Psoas muscle (tissue), 7 donors: ENCODE measurements at regions not wholly inside any gene's neighbourhood (a gene's known extent, or its start where the extent isn't known, plus 50 kb on each side); places are given as distances from the start of the nearest gene placed in this dataset.

ENCODE experiments used
- ATAC-seq, 4 donors: fragments of 200-7000 bp; cut with Tn5 transposase; one replicate each; pipeline ENCODE4 v1.9.1; 2020; ENCODE audit warnings: moderate library complexity in 3 of 4, mild to moderate bottlenecking in 2 of 4
- DNase-seq, 2 donors: peaks; one replicate each; pipeline ENCODE4 v3.0.0-alpha.2; 2020
- H3K27ac ChIP-seq: fragments of 200-600 bp; one replicate; pipeline ENCODE4 v1.8.0; 2022
- H3K27me3 ChIP-seq, 3 donors: fragments of 200-600 bp in 1 of 3; one replicate each; pipeline versions ENCODE4 v1.6.1 to v1.8.0; 2013 to 2022; ENCODE audit warnings: low read length in 2 of 3, mild to moderate bottlenecking in 2 of 3, moderate library complexity in 1 of 3; ENCODE audit not compliant: insufficient read depth in 3 of 3
- H3K36me3 ChIP-seq, 2 donors: fragments of 200-600 bp in 1 of 2; one replicate each; pipeline versions ENCODE4 v1.6.1 to v1.8.0; 2013 to 2022; ENCODE audit warnings: low read depth in 1 of 2, mild to moderate bottlenecking in 1 of 2, moderate library complexity in 1 of 2; ENCODE audit not compliant: insufficient read depth in 1 of 2
- H3K4me1 ChIP-seq: fragments of 200-600 bp; one replicate; pipeline ENCODE4 v1.8.0; 2022
- H3K4me3 ChIP-seq: fragments of 200-600 bp; one replicate; pipeline ENCODE4 v1.8.0; 2022; ENCODE audit warnings: mild to moderate bottlenecking
- H3K9me3 ChIP-seq: fragments of 200-600 bp; one replicate; pipeline ENCODE4 v1.8.0; 2022
- CTCF ChIP-seq: fragments of 200-600 bp; IDR thresholded peaks from one replicate; pipeline ENCODE4 v1.8.0; 2022; ENCODE audit warnings: antibody characterized with exemption
- WGBS, 3 donors: extraction: QIAGEN DNeasy Blood & Tissue Kit; methylation state at CpG; one replicate each; pipeline versions ENCODE4 v1.1.6 to v1.1.7; 2013; 5-methylcytosine and 5-hydroxymethylcytosine counted together
- intact Hi-C, 2 donors: fragments of 100-400 bp; cut with DNase I; formaldehyde crosslinking; loops; one replicate each; pipeline versions ENCODE4 v1.11.0 to v1.14.2; 2022
- donor health status: healthy with polysubstance abuse.
- donor health status: DM: no; HTN: no; CAD: no; lungs with moderate emphysema.
- donor health status: Bipolar disorder and iron deficiency.
- donor health status: healthy.
- donor health status: DM: yes; HTN: yes; CAD: no.
- donor health status: DM: no; HTN: no; CAD: no.
- donor health status: DM: yes; HTN: yes; CAD: no.

GRCh38 chr2:191538334-191538903 is 139.5 kb upstream of the NABP1 start:
- no peaks in the 10 kb centered on the region for H3K27me3 ChIP-seq
- H3K9me3 ChIP-seq: no peaks in the 10 kb centered on the region
- no peaks in the 10 kb centered on the region for H3K36me3 ChIP-seq
- H3K27ac ChIP-seq: no peak overlapping the region
- 65 to 74% (median 69%) methylated on average over 7 of the region's 7 CpGs for WGBS, 3 donors
- H3K4me1 ChIP-seq: no peaks in the 10 kb centered on the region
- intact Hi-C loops: no loop called here
- no peak for TF ChIP-seq CTCF
- ATAC-seq (no peak), DNase-seq (no peak)
- no peak overlapping the region for H3K4me3 ChIP-seq

DNA sequence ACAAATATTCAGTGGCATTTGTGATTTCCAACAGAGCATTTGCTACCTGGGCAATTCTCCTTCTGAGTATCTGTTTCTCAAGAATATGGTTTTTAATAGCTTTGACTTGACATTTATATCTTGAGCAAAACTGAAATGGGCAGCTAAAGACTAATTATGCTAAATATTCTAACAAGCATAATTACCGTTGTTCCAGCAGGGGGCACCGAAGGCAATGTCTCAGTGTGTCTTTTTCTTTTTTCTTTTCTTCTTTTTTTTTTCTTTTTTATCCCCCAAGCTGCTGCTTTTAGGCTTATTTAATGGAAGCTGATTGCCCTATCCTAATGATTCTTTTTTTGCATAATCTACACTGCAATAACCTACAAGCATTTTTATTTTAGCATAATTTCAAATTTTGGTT is 138.9 kb upstream of the NABP1 start:
- H3K4me1 ChIP-seq: no peaks in the 10 kb centered on the region
- ATAC-seq (no peak), DNase-seq (no peak)
- no peaks in the 10 kb centered on the region for H3K27me3 ChIP-seq
- H3K36me3 ChIP-seq: no peaks in the 10 kb centered on the region
- no peak overlapping the region for H3K27ac ChIP-seq
- 19 to 30% (median 20%) methylated on average over 2 of the region's 2 CpGs for WGBS, 3 donors
- H3K9me3 ChIP-seq: no peaks in the 10 kb centered on the region
- intact Hi-C loops: no loop called here
- H3K4me3 ChIP-seq: no peak overlapping the region
- TF ChIP-seq CTCF: no peak

GRCh38 chr2:191540681-191541080 is 137.3 kb upstream of the NABP1 start:
- Histone ChIP-seq H3K27me3 (no peaks in the 10 kb centered on the region), H3K4me1 (no peaks in the 10 kb centered on the region), H3K4me3 (no peak overlapping the region), H3K9me3 (no peaks in the 10 kb centered on the region), H3K27ac (no peak overlapping the region), H3K36me3 (no peaks in the 10 kb centered on the region)
- intact Hi-C loops: loop anchor here in 1 of 2 donors (10.0 kb wide), 1 partner anchor 1396 kb away; no protein-coding TSS in a partner anchor
- TF ChIP-seq CTCF: no peak
- WGBS, 3 donors: 91 to 100% (median 94%) methylated on average over 2 of the region's 2 CpGs
- no peak for ATAC-seq
- no peak for DNase-seq

DNA sequence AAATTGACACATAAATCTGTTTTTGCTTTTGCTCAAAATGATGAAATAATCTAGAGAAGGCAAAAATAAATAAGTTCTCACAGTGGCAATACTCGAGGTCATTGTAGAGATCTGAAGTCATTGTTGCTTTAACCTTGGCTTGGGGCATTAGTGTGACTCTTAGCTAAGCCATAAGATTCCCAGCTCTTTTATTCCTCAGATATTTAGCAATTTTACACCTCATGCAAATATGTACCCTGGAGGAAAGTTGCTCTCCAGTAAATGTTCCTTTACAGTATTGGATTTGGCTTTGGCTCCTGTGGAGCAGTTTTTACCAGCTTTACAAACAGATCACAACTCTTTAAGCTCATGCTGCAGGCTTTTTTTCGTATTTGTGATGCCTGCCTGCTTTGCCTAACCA is 134.2 kb upstream of the NABP1 start:
- no peaks in the 10 kb centered on the region for H3K27me3 ChIP-seq
- intact Hi-C loops: loop anchor here in 1 of 2 donors (10.0 kb wide), 1 partner anchor 1399 kb away; no protein-coding TSS in a partner anchor

More for the DNA sequence above, 134.2 kb upstream of the NABP1 start:
- H3K36me3 ChIP-seq: no peaks in the 10 kb centered on the region
- no peak for TF ChIP-seq CTCF
- no peaks in the 10 kb centered on the region for H3K9me3 ChIP-seq
- 31 to 39% (median 38%) methylated on average over 2 of the region's 2 CpGs for WGBS, 3 donors
- no peak for DNase-seq
- no peak overlapping the region for H3K27ac ChIP-seq
- no peaks in the 10 kb centered on the region for H3K4me1 ChIP-seq
- ATAC-seq: no peak
- H3K4me3 ChIP-seq: no peak overlapping the region
